Body of pancreas (tissue), 4 donors: ENCODE measurements at regions not wholly inside any gene's neighbourhood (a gene's known extent, or its start where the extent isn't known, plus 50 kb on each side); places are given as distances from the start of the nearest gene placed in this dataset.

Source experiments
- POLR2A ChIP-seq, 3 donors: fragments of 450-650 bp; IDR thresholded peaks; one replicate each; pipeline ENCODE4 v1.6.1; 2016; ENCODE audit warnings: antibody characterized with exemption in 3 of 3, mild to moderate bottlenecking in 2 of 3
- TF ChIP-seq, protein P1 (sequence below), 7 experiments: fragments of 450-650 bp in 4 of 7; fragments of 200-600 bp in 3 of 7; sonication (generic) in 3 of 7; IDR thresholded peaks; one replicate each; pipeline ENCODE4 v1.5.1; 2016 to 2019; ENCODE audit warnings: antibody characterized with exemption in 7 of 7

DNA sequence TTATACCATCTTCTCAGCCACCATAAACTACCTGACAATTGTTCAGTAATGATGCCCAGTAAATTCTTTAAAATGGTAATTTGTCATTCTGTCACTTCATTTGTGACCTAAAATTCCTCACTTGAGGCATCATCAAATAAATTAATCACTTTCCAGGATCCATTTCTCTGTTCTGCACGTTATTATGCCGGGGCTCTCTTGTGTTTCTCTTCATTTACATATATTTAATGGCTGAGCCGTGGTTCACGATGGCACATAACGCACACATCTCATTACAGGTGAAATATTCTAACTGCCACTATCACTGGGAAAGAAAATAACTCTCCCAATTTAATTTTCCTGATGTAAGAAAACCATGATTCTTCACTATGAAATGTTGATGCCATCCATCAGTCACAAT lies 529.6 kb downstream of the NR4A2 start:
- TF ChIP-seq, protein P1, sequence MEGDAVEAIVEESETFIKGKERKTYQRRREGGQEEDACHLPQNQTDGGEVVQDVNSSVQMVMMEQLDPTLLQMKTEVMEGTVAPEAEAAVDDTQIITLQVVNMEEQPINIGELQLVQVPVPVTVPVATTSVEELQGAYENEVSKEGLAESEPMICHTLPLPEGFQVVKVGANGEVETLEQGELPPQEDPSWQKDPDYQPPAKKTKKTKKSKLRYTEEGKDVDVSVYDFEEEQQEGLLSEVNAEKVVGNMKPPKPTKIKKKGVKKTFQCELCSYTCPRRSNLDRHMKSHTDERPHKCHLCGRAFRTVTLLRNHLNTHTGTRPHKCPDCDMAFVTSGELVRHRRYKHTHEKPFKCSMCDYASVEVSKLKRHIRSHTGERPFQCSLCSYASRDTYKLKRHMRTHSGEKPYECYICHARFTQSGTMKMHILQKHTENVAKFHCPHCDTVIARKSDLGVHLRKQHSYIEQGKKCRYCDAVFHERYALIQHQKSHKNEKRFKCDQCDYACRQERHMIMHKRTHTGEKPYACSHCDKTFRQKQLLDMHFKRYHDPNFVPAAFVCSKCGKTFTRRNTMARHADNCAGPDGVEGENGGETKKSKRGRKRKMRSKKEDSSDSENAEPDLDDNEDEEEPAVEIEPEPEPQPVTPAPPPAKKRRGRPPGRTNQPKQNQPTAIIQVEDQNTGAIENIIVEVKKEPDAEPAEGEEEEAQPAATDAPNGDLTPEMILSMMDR (IDR thresholded peaks at IDR 0.05), result no peak
- no peak for TF ChIP-seq POLR2A (IDR thresholded peaks at IDR 0.05)
